ENCODE measurements at regions not wholly inside any gene's neighbourhood (a gene's known extent, or its start where the extent isn't known, plus 50 kb on each side); places are given as distances from the start of the nearest gene placed in this dataset.
A peak's percentile ranks its signal among the peaks of the same experiment; 100 is the strongest.

GRCh38 chr6:166693880-166694279, 66.8 kb upstream of the RPS6KA2 start:
- Histone ChIP-seq H3K27ac (ENCODE audit: low read depth, low read length) (no peak overlapping the region), H3K27me3 (ENCODE audit: control insufficient read depth, insufficient read depth, low read length) (no peaks in the 10 kb centered on the region), H3K4me1 (ENCODE audit: control insufficient read depth, insufficient read depth, low read length) (no peaks in the 10 kb centered on the region), H3K36me3 (ENCODE audit: control insufficient read depth, insufficient read depth, low read length) (no peaks in the 10 kb centered on the region), H3K9me3 (ENCODE audit: control insufficient read depth, insufficient read depth, low read length) (no peaks in the 10 kb centered on the region), H3K4me3 (ENCODE audit: low read depth, low read length) (no peak overlapping the region)
- 93% methylated on average over 5 of the region's 7 CpGs for WGBS (ENCODE audit: insufficient coverage)
- DNase-seq (ENCODE audit: low read depth in 4 of 6, low spot score in 6 of 6): no peak

- Histone ChIP-seq H3K9me3 (ENCODE audit: control insufficient read depth, insufficient read depth, low read length) (no peaks in the 10 kb centered on the region), H3K36me3 (ENCODE audit: control insufficient read depth, insufficient read depth, low read length) (no peaks in the 10 kb centered on the region), H3K27me3 (ENCODE audit: control insufficient read depth, insufficient read depth, low read length) (no peaks in the 10 kb centered on the region), H3K4me1 (ENCODE audit: control insufficient read depth, insufficient read depth, low read length) (peaks cover 6% of the 10 kb centered on the region), H3K4me3 (ENCODE audit: low read depth, low read length) (no peak overlapping the region), H3K27ac (ENCODE audit: low read depth, low read length) (no peak overlapping the region)
- DNase-seq (ENCODE audit: low read depth in 4 of 6, low spot score in 6 of 6): no peak
- WGBS (ENCODE audit: insufficient coverage): 87% methylated on average over 4 of the region's 12 CpGs
Measured at GRCh38 chr6:166692723-166693302, 65.8 kb upstream of the RPS6KA2 start.

GRCh38 chr6:166691746-166692145, 64.7 kb upstream of the RPS6KA2 start:
- Histone ChIP-seq H3K36me3 (ENCODE audit: control insufficient read depth, insufficient read depth, low read length) (no peaks in the 10 kb centered on the region), H3K4me3 (ENCODE audit: low read depth, low read length) (no peak overlapping the region), H3K27ac (ENCODE audit: low read depth, low read length) (no peak overlapping the region), H3K9me3 (ENCODE audit: control insufficient read depth, insufficient read depth, low read length) (no peaks in the 10 kb centered on the region), H3K27me3 (ENCODE audit: control insufficient read depth, insufficient read depth, low read length) (no peaks in the 10 kb centered on the region), H3K4me1 (ENCODE audit: control insufficient read depth, insufficient read depth, low read length) (peaks cover 15% of the 10 kb centered on the region)
- no peak for DNase-seq (ENCODE audit: low read depth in 4 of 6, low spot score in 6 of 6)
- 20% methylated on average over 1 of the region's 7 CpGs for WGBS (ENCODE audit: insufficient coverage)

- DNase-seq (ENCODE audit: low read depth in 4 of 6, low spot score in 6 of 6): no peak
- Histone ChIP-seq H3K27ac (ENCODE audit: low read depth, low read length) (no peak overlapping the region), H3K4me3 (ENCODE audit: low read depth, low read length) (no peak overlapping the region), H3K4me1 (ENCODE audit: control insufficient read depth, insufficient read depth, low read length) (peaks cover 15% of the 10 kb centered on the region), H3K9me3 (ENCODE audit: control insufficient read depth, insufficient read depth, low read length) (no peaks in the 10 kb centered on the region), H3K27me3 (ENCODE audit: control insufficient read depth, insufficient read depth, low read length) (no peaks in the 10 kb centered on the region), H3K36me3 (ENCODE audit: control insufficient read depth, insufficient read depth, low read length) (no peaks in the 10 kb centered on the region)
- WGBS (ENCODE audit: insufficient coverage): 80% methylated on average over 10 of the region's 10 CpGs
Measured at GRCh38 chr6:166691199-166691598, 64.1 kb upstream of the RPS6KA2 start.

GRCh38 chr6:166689687-166690086, 62.6 kb upstream of the RPS6KA2 start:
- 97% methylated on average over 6 of the region's 8 CpGs for WGBS (ENCODE audit: insufficient coverage)
- Histone ChIP-seq H3K36me3 (ENCODE audit: control insufficient read depth, insufficient read depth, low read length) (no peaks in the 10 kb centered on the region), H3K27me3 (ENCODE audit: control insufficient read depth, insufficient read depth, low read length) (no peaks in the 10 kb centered on the region), H3K27ac (ENCODE audit: low read depth, low read length) (no peak overlapping the region), H3K9me3 (ENCODE audit: control insufficient read depth, insufficient read depth, low read length) (no peaks in the 10 kb centered on the region), H3K4me1 (ENCODE audit: control insufficient read depth, insufficient read depth, low read length) (peaks cover 15% of the 10 kb centered on the region), H3K4me3 (ENCODE audit: low read depth, low read length) (no peak overlapping the region)
- no peak for DNase-seq (ENCODE audit: low read depth in 4 of 6, low spot score in 6 of 6)

- no peaks in the 10 kb centered on the region for H3K36me3 ChIP-seq (ENCODE audit: control insufficient read depth, insufficient read depth, low read length)
- no peak for DNase-seq (ENCODE audit: low read depth in 4 of 6, low spot score in 6 of 6)
- 97% methylated on average over 9 of the region's 9 CpGs for WGBS (ENCODE audit: insufficient coverage)
- no peak overlapping the region for H3K4me3 ChIP-seq (ENCODE audit: low read depth, low read length)
- H3K4me1 ChIP-seq (ENCODE audit: control insufficient read depth, insufficient read depth, low read length): peaks cover 19% of the 10 kb centered on the region
- H3K27ac ChIP-seq (ENCODE audit: low read depth, low read length): no peak overlapping the region
- no peaks in the 10 kb centered on the region for H3K27me3 ChIP-seq (ENCODE audit: control insufficient read depth, insufficient read depth, low read length)
- H3K9me3 ChIP-seq (ENCODE audit: control insufficient read depth, insufficient read depth, low read length): no peaks in the 10 kb centered on the region
Measured at GRCh38 chr6:166688901-166689300, 61.9 kb upstream of the RPS6KA2 start.

- no peak overlapping the region for H3K4me3 ChIP-seq (ENCODE audit: low read depth, low read length)
- no peaks in the 10 kb centered on the region for H3K27me3 ChIP-seq (ENCODE audit: control insufficient read depth, insufficient read depth, low read length)
- H3K4me1 ChIP-seq (ENCODE audit: control insufficient read depth, insufficient read depth, low read length): peaks cover 19% of the 10 kb centered on the region
- 17% methylated on average over 6 of the region's 6 CpGs for WGBS (ENCODE audit: insufficient coverage)
- peak in 2 of 6 donors; percentile 43 to 64 for DNase-seq (ENCODE audit: low read depth in 4 of 6, low spot score in 6 of 6)
- no peaks in the 10 kb centered on the region for H3K9me3 ChIP-seq (ENCODE audit: control insufficient read depth, insufficient read depth, low read length)
- no peaks in the 10 kb centered on the region for H3K36me3 ChIP-seq (ENCODE audit: control insufficient read depth, insufficient read depth, low read length)
- no peak overlapping the region for H3K27ac ChIP-seq (ENCODE audit: low read depth, low read length)
Measured at GRCh38 chr6:166687879-166688205, 60.8 kb upstream of the RPS6KA2 start.

GRCh38 chr6:166687070-166687878, 60.2 kb upstream of the RPS6KA2 start:
- H3K36me3 ChIP-seq (ENCODE audit: control insufficient read depth, insufficient read depth, low read length): no peaks in the 10 kb centered on the region
- no peak for DNase-seq (ENCODE audit: low read depth in 4 of 6, low spot score in 6 of 6)
- peaks cover 19% of the 10 kb centered on the region for H3K4me1 ChIP-seq (ENCODE audit: control insufficient read depth, insufficient read depth, low read length)
- 74% methylated on average over 19 of the region's 21 CpGs for WGBS (ENCODE audit: insufficient coverage)
- H3K27ac ChIP-seq (ENCODE audit: low read depth, low read length): no peak overlapping the region
- H3K27me3 ChIP-seq (ENCODE audit: control insufficient read depth, insufficient read depth, low read length): no peaks in the 10 kb centered on the region
- no peak overlapping the region for H3K4me3 ChIP-seq (ENCODE audit: low read depth, low read length)
- H3K9me3 ChIP-seq (ENCODE audit: control insufficient read depth, insufficient read depth, low read length): no peaks in the 10 kb centered on the region

GRCh38 chr6:166686317-166686716, 59.3 kb upstream of the RPS6KA2 start:
- no peak for DNase-seq (ENCODE audit: low read depth in 4 of 6, low spot score in 6 of 6)
- Histone ChIP-seq H3K9me3 (ENCODE audit: control insufficient read depth, insufficient read depth, low read length) (no peaks in the 10 kb centered on the region), H3K4me1 (ENCODE audit: control insufficient read depth, insufficient read depth, low read length) (peaks cover 19% of the 10 kb centered on the region), H3K4me3 (ENCODE audit: low read depth, low read length) (no peak overlapping the region), H3K27ac (ENCODE audit: low read depth, low read length) (no peak overlapping the region), H3K36me3 (ENCODE audit: control insufficient read depth, insufficient read depth, low read length) (no peaks in the 10 kb centered on the region), H3K27me3 (ENCODE audit: control insufficient read depth, insufficient read depth, low read length) (no peaks in the 10 kb centered on the region)
- 72% methylated on average over 2 of the region's 2 CpGs for WGBS (ENCODE audit: insufficient coverage)

GRCh38 chr6:166684866-166685265, 57.8 kb upstream of the RPS6KA2 start:
- no peak for DNase-seq (ENCODE audit: low read depth in 4 of 6, low spot score in 6 of 6)
- no peaks in the 10 kb centered on the region for H3K9me3 ChIP-seq (ENCODE audit: control insufficient read depth, insufficient read depth, low read length)
- no peaks in the 10 kb centered on the region for H3K27me3 ChIP-seq (ENCODE audit: control insufficient read depth, insufficient read depth, low read length)
- H3K4me1 ChIP-seq (ENCODE audit: control insufficient read depth, insufficient read depth, low read length): peaks cover 19% of the 10 kb centered on the region
- H3K4me3 ChIP-seq (ENCODE audit: low read depth, low read length): no peak overlapping the region
- 80% methylated on average over 8 of the region's 8 CpGs for WGBS (ENCODE audit: insufficient coverage)
- no peak overlapping the region for H3K27ac ChIP-seq (ENCODE audit: low read depth, low read length)
- H3K36me3 ChIP-seq (ENCODE audit: control insufficient read depth, insufficient read depth, low read length): no peaks in the 10 kb centered on the region
